ENCODE measurements at regions not wholly inside any gene's neighbourhood (a gene's known extent, or its start where the extent isn't known, plus 50 kb on each side); places are given as distances from the start of the nearest gene placed in this dataset.
"Not testable (repeated sequence)": the region's sequence is repeated elsewhere in the genome, so short reads cannot be mapped to it uniquely, and the experiment has no call there.

DNA sequence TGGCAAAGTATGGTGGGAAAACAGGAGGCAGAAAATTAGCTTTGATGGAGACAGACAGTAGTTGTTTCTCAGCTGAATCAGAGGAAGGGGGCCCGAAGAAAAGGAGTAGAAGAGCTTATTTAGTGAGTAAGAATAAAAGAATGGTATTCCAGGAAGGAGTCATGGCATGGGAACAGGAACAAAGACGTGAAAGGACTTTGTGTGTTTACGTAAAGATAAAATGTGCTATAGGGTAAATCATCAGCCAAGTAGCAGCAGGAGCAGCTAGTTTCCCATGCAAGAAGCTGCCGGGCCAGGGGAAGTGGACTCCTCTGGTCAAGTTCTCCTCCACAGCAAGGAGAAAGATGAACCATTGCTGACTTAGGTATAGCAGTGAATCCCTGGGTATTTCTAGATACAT lies 454.5 kb downstream of the HINT1 start:
- peak; percentile 75 for DNase-seq

DNA sequence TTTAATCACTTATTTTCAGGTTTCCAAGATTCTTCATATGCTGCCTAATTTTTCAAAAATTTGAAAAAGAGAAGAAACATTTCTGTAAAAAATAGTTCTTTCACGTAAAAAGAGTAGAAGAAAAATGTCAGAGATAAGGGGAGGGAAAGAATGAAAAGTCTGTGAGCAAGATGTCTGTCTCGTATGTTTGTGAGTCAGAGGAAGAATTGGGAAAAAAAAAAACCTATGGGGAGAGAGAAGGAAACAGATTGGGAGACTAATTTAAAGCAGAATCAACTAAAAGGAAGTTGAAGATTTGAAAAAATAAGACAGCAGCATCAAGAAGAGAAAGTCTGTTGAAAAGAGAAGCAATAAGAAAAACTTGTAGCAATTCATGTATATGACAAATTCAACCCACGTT lies 456.3 kb downstream of the HINT1 start:
- DNase-seq, result peak; percentile 54

DNA sequence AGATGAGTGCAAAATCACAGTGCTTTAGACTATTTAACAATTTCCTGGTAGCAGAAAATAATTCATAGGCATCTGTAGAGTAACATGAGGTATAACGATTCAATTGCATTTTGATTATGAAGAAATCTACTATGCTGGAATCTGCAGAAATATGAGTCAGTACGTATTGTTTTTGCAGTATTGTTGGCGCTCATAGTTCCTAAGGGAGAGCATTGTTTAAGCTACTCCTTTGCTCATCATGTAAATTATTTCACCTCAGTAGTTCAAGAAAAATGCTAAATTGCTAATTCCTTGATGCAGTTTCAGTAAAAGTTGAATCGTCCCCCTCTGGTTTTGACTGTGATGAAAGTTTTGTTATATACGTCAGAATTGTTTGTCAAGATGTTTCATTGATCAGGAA lies 458.4 kb downstream of the HINT1 start:
- DNase-seq, result peak; percentile 35

DNA sequence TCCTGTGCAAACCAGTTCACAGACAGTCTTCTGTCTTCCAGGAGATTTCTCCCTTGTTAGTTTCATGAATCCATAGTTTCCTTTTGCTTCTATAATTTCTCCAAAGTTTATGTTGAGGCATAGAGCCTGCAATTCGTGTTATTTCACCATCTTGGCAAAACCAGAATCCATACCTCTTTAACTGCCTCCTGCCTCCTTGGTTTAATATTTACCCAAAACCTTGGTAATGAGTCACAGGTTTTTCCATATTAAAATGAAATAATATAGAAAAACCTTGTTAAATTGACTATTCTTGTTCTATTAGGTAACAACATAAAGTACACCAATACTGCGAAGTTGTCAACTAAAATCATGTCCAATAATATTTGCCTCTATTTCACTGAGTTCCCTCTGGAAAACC lies 459.7 kb downstream of the HINT1 start:
- no peak for DNase-seq

DNA sequence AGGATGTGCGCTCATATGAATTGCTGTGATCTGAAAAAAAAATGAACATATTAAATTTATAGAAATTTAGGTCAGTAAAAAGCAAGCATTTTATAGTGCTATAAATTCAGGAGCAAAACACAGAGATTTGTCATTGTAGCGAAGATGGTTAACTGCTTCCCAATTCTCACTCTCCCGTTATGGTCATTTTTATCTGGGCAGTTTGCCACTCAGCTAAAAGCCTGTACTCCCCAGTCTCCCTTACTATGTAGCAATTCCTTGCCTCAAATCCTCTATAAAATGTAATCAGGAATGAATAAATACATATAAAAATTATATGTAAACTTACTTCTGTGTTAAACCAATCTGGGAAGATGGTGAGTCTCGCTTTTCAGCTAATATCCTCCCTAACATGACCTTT lies 471.5 kb downstream of the HINT1 start:
- DNase-seq, result no peak

DNA sequence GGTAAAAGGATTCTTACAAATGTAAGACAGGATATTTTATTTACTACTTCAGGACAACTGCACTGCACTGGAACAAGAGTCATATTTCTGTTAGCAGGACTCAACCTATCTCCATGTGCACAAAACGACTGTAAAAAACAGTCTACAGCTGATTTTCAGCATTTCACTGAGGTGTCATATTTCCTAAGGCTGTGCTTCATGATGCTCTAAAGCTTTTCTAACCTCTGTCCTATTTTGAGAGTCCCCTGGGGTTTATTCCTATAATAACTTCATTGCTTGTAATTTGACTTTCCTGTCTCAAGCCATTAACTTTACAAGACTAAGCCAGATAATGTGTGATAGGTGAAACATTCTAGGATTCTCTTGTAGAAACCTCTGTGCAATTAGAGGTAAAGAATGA lies 472.3 kb downstream of the HINT1 start:
- DNase-seq, result peak; percentile 25

DNA sequence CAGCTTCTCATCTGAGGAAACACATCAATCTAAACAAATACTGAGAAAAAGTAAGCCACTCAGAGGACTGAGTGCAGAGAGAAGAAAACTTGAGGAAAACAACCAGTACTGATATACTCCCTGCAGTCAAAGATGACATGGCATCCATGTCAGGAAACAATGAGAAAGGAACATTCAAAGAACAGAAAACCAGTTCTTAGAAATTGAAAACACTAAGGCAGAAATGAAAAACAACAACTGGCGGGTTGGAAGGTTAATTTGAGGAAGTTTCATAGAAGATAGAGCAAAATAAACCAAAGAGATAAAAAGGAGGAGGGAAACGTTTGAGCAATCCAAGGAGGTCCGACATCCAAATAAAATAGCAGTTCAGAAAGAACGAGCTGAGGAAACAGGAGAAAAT lies 475.2 kb downstream of the HINT1 start:
- DNase-seq, result no peak

DNA sequence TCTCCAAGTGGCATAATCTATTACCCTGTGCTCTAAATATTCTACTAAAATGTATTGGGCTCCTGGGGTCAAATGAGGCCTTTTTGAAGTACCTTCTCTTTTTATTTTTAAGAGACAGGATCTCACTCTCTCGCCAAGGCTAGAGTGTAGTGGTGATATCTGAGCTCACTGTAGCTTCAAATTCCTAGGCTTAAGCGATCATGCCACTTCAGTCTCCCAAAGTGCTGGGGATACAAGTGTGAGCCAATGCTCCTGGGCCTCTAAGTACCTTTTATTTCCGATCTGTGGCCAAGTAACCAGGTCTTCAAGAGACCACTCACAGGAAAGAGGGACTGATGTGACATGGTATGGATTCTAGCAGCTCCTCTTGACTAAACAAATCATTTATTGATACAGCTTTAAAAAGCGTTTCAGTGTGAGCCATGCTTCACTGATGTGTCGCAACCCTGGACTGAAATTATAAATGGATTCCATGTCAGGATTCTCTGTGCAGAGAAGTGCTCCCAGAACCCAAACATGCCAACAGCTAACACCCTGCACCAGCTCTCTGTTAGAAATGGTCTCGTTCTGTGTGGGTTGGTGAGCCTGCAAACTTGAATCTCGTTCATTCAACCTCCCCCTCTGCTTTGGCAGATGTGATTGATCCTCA lies 477.8 kb downstream of the HINT1 start:
- no peak for DNase-seq

DNA sequence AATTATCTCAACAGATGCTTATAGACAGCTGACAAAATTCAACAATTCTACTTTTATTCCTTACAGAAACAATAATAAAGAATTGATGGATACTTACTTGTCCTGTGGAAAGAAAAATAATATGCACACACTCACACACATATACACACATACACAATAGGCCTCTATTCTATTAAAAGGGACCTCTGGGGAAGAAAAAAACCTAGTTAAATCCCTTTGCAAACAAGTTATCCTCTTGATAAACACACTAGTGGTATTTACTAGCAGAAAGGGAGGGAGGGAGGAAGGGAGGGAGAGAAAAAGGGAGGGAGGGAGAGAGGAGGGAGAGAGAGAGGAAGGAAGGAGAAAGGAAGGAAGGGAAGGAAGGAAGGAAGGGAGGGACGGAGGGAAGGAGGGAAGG lies 486.4 kb downstream of the HINT1 start:
- DNase-seq, result no peak

DNA sequence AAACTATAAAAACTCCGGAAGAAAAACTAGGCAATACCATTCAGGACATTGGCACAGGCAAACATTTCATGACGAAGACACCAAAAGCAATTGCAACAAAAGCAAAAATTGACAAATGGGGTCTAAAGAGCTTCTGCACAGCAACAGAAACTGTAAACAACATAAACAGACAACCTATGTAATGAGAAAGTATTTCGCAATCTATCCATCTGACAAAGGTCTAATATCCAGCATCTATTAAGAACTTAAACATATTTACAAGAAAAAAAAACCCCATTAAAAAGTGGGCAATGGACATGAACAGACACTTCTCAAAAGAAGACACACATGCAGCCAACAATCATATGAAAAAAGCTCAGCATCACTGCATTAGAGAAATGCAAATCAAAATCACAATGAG lies 498.6 kb downstream of the HINT1 start:
- no peak for DNase-seq

DNA sequence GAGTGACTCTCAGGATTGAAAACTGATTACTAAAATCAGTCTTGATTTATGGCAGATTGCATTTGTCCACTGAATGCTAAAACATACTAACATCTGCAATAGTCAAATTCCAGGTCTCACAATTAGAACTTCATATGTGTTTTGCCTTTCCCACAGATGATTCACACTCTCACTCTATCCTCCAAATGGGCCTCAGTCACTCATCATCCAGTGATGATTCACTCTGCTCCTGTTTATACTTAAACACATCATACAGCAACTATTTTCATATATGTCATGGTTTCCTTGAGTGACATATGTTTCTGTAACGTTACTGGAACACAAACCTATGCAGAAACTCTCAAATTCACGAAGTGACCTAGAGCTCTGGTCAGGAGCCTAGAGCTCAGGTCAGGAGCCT lies 512.9 kb downstream of the HINT1 start:
- peak; percentile 92 for DNase-seq

DNA sequence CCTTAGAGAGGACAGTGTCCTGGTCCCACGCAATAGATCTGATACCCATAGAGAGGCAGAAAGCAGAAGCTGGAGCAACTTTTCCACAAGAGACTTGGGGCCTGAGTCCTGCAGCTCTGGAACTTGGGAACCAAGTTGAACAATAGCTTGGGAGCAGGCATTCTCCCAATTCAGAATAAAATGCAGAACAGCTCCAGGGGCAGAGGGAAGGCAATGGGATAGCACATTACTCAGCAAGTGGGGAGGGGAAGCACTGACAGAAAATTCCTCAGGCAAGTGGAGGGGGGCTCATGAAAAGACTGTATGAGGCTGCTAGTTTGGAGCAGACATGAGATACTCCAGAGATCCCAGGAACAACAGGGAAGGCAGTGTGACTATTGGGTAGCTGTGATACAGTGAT lies 513.6 kb downstream of the HINT1 start:
- DNase-seq, result peak; percentile 6

DNA sequence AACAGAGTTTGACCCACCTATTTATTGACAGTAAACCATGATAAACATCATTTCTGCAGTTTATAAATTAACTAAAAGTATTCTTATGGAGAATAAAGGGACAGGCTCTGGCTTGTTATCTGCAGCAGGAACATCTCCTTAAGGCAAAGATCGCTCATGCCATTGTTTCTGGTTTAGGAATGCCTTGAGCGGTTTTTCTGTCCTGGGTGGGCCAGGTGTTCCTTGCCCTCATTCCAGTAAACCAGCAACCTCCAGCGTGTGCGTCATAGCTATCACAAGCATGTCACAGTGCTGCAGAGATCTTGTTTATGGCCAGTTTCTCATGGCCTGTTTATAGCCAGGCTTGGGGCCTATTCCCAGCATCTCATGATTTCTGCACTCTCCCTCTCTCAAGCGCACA lies 521.7 kb downstream of the HINT1 start:
- DNase-seq, result no peak

DNA sequence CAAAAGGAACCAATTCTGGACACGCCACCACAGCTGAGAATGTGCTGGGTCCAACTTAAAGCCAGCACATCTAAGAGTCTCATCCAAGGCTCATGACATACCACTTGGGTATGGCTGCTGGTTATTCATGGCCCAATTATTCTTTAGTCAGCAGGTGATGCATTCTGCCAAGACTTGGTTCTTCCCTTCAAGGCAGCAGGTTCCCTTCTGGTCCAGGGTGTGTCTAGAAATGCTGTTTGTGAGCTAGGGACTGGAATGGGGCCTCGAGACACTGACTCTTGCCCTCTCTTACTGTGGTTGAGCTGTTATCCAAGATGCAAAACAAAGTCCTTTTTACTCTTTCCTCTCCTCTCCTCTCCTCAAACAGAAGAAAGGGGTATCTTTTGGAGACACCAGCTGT lies 522.6 kb downstream of the HINT1 start:
- DNase-seq, result no peak

DNA sequence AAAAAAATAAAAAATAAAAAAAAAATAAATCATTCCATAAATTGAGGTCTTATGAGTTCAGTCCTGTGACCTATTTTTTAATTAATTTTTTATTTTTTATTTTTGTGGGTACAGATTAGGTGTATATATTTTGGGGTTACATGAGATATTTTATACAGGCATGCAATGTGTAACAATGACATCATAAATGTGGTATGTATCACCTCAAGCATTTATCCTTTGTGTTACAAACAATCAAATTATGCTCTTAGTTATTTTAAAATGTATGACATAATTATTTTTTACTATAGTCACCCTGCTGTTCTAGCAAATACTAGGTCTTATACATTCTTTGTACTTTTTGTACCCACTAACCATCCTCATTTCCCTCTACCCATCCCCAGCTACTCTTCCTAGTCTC lies 537.9 kb downstream of the HINT1 start:
- DNase-seq, result no peak

DNA sequence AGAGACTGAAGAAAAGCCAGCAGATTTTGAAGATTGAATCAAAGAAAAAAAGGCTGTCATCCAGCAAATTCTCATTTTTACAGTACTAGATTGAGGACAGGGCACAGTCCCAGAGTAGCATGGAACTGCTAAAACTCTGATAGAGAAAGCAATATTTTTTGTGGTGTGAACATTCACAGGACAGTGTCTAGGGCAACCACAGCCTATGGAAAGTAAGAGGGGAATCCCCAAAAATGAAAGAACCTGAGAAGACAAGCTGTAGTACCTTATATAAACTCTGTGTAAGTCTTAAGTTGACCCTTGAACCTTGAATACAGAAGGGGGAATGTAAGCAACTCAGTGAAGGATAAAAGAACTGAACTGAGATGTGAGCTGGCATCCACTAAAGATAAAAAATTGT lies 540.3 kb downstream of the HINT1 start:
- no peak for DNase-seq

DNA sequence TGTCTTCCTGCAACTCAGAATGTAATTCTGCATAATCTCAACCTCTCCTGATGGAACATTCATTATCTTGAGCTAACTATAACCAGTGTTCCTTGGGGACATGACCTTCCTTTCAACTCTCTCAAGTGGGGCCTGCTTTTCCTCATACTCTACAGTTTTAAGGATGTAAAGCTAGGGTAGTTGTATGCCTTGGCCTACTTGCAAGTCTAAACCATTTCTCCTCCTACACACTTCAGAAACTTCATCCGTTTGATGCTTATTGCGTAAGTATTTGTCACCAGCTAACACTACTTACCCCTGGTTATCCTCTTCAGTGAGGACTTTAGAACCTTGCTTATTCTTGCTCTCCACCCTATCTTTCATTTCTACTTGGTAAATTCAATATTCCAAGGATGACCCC lies 548.9 kb downstream of the HINT1 start:
- no peak for DNase-seq

DNA sequence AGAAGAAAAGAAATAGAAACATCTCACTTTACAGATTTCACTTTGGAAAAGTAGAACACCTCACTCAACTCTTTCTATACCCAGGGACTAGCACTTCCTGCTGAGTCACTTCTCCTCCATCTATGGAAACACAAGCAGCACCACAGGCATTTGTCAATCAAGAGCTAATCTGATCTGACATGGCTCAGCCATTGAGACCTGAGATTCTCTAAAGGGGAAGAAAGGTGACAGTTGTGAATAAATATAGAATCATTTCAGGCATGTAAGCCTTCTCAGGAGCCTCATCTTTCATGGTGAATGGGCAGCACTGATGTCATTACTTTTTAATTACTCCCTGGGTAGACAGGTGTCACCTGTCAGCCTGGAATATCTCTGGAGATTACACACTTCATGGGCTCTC lies 559.8 kb downstream of the HINT1 start:
- no peak for DNase-seq

DNA sequence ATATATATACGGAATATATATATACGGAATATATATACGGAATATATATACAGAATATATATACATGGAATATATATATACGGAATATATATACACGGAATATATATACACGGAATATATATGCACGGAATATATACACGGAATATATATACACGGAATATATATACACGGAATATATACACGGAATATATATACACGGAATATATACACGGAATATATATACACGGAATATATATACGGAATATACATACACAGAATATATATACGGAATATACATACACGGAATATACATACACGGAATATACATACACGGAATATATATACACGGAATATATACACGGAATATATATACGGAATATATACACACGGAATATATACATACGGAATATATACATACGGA lies 568.4 kb downstream of the HINT1 start:
- DNase-seq, result not testable (repeated sequence)

DNA sequence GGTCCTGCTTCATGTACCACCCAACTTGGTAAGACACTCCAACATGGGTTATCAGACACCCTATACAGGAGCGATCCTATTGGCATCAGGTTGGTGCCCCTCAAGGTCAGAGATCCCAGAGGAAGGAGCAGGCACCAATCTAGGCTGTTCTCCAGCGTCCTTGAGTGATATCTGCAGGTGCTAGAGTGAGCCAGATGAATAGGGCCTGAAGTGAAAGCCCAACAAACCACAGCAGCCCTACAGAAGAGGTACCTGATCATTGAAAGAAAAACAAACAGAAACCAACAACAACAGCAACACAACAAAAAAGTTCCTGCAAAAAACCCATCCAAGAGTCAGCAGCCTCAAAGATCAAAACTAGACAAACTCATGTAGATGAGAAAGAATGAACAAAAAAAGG lies 584.8 kb downstream of the HINT1 start:
- DNase-seq, result no peak

DNA sequence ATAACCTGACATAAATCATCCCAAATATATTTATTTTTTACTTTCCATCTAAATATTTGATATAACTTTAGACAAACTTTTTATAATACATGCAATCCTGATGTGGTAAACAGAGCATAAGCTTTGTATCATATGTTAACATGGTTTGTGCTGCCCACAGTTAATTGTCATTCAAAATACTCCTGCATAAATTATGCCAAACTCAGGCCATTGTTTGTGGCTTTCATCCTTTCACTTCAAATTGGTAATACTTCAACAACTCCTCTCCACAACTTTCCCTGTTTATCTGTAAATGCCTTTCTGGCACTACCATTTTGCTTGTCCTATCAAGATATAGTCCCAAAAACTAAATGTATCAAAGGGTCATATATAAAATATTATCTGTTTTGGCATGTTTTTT lies 586.7 kb downstream of the HINT1 start:
- no peak for DNase-seq

DNA sequence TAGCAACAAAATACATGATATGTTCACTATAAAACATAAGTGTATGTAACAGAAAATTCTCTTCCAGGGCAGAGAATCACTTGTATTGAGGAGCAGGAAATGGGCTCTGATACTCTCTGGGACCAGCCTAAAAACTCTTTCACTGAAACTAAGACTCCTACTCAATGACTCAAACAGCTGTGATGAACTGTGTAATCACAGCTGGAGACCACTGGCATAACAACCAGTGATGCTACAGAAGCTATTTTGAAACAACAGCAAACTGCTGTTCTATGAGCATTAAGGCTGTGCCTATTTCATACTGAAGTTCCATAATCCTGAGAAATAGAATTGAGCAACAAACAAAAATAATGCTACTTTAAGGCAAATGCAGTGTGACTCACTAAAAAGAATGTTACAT lies 594.0 kb downstream of the HINT1 start:
- DNase-seq, result peak; percentile 7

DNA sequence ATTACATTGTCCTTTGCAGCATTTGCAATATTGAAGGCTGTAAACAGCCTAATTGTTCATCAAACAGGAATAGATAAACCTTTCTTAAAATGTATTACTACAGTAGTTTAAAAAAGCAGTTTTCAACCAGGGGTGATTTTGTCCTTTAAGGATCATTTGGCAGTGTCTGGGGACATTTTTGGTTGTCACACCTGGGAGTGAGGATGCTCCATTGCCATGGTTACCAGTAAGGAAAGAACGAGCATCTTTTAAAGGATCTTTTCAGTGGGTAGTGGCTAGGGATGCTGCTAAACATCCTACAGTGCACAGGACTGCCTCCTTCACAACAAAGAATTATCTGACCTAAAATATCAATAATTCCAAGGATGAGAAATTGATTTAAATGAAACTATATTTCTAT lies 596.3 kb downstream of the HINT1 start:
- no peak for DNase-seq

DNA sequence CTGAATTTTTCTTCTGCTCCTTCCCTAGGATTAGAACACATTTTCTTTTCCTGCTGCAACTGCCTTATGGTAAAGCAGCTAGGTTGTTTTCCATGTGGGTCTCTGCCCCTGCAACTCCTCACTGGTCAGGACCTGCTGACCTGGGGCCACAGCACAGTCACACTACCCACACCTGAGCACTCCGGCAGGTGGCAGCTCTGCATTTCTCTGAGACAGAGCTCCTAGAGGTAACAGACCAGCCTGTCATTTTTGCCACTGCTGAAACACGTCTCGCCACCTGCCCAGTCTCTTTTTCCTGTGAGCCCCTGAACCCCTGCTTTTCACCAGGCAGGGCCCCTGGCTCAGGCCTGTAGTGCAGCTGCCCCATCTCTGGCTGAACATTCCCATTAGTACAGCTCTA lies 609.6 kb downstream of the HINT1 start:
- no peak for DNase-seq

DNA sequence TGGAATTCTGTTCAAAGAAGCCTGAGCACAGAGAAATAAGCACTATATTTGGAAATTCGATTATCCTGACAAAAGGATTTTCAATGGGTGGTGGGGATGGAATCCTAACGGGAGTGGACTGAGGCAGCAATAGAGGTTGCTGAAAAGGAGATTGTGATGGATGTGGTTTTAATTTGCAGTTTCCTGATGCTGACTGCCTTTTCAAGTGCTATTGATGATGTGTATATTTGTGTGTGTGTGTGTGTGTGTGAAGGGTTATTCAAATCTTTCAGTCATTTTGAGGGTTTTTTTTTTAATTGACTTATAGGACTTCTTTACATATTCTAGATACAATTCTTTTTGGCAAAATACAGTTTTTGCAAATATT lies 614.5 kb downstream of the HINT1 start:
- DNase-seq, result peak; percentile 28
